Fibroblast of mammary gland (primary cell): ENCODE measurements at regions not wholly inside any gene's neighbourhood (a gene's known extent, or its start where the extent isn't known, plus 50 kb on each side); places are given as distances from the start of the nearest gene placed in this dataset.

Source experiments
- DNase-seq: peaks from one replicate; pipeline ENCODE4 v3.0.0-alpha.2; 2010; ENCODE audit warnings: low read depth
- H3K4me3 ChIP-seq: 2 replicates; pipeline ENCODE4 v1.5.1; 2011; ENCODE audit warnings: low read depth, mild to moderate bottlenecking, low read length, moderate library complexity; ENCODE audit not compliant: control insufficient read depth
- TF ChIP-seq, protein P1 (sequence below): conservative IDR thresholded peaks from 2 replicates; pipeline ENCODE4 v1.5.1; 2011; ENCODE audit warnings: low read depth, low read length, inconsistent platforms; ENCODE audit not compliant: control insufficient read depth, insufficient read depth

- H3K4me3 ChIP-seq, result no peak overlapping the region
- DNase-seq, result no peak
- TF ChIP-seq, protein P1, sequence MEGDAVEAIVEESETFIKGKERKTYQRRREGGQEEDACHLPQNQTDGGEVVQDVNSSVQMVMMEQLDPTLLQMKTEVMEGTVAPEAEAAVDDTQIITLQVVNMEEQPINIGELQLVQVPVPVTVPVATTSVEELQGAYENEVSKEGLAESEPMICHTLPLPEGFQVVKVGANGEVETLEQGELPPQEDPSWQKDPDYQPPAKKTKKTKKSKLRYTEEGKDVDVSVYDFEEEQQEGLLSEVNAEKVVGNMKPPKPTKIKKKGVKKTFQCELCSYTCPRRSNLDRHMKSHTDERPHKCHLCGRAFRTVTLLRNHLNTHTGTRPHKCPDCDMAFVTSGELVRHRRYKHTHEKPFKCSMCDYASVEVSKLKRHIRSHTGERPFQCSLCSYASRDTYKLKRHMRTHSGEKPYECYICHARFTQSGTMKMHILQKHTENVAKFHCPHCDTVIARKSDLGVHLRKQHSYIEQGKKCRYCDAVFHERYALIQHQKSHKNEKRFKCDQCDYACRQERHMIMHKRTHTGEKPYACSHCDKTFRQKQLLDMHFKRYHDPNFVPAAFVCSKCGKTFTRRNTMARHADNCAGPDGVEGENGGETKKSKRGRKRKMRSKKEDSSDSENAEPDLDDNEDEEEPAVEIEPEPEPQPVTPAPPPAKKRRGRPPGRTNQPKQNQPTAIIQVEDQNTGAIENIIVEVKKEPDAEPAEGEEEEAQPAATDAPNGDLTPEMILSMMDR, result no peak
Measured at GRCh38 chr1:189811960-189812359, 665.7 kb downstream of the BRINP3 start.

- TF ChIP-seq, protein P1, result no peak
- H3K4me3 ChIP-seq, result no peak overlapping the region
- no peak for DNase-seq
Measured at GRCh38 chr1:189816558-189816957, 661.1 kb downstream of the BRINP3 start.

- TF ChIP-seq, protein P1, result no peak
- no peak for DNase-seq
Measured at GRCh38 chr1:189819751-189820150, 657.9 kb downstream of the BRINP3 start.

GRCh38 chr1:189821833-189822232 lies 655.8 kb downstream of the BRINP3 start:
- TF ChIP-seq, protein P1, result no peak
- H3K4me3 ChIP-seq, result no peak overlapping the region
- DNase-seq, result no peak

More at GRCh38 chr1:189819751-189820150, 657.9 kb downstream of the BRINP3 start:
- no peak overlapping the region for H3K4me3 ChIP-seq

- H3K4me3 ChIP-seq, result no peak overlapping the region
- TF ChIP-seq, protein P1, result no peak
- DNase-seq, result no peak
Measured at GRCh38 chr1:189834813-189835212, 642.9 kb downstream of the BRINP3 start.

DNA sequence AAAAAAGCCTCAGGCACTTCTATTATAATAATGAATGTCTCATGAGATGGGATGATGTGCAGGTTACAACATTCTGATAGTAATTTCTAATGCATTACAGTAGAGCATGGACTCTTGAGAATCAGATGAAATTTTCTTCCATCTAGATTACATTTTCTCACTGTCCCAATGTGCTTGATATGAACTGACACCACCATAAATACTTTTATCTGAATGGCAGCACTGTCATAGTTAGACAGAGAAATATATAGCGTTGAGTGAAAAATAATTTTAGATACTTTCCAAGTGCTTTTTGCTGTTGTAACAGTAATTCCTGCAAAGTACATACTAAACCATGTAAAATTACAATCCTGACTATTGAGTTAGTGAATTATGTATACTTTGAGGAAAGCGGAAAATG lies 630.1 kb downstream of the BRINP3 start:
- H3K4me3 ChIP-seq, result no peak overlapping the region
- TF ChIP-seq, protein P1, result no peak
- no peak for DNase-seq

- DNase-seq, result no peak
- no peak overlapping the region for H3K4me3 ChIP-seq
- TF ChIP-seq, protein P1, result no peak
Measured at GRCh38 chr1:189851806-189852367, 625.8 kb downstream of the BRINP3 start.
